CD1c-positive myeloid dendritic cell (primary cell): ENCODE measurements at regions not wholly inside any gene's neighbourhood (a gene's known extent, or its start where the extent isn't known, plus 50 kb on each side); places are given as distances from the start of the nearest gene placed in this dataset.

ENCODE experiments used
- DNase-seq: peaks from one replicate; pipeline ENCODE4 v3.0.0-alpha.2; 2016; ENCODE audit errors: extremely low spot score

GRCh38 chr18:77658299-77658662, 408.6 kb downstream of the GALR1 start:
- DNase-seq = no peak

GRCh38 chr18:77658751-77659448, 409.3 kb downstream of the GALR1 start:
- no peak for DNase-seq

- no peak for DNase-seq
Observed at GRCh38 chr18:77666613-77667012, 417.0 kb downstream of the GALR1 start.

- no peak for DNase-seq
Observed at GRCh38 chr18:77668219-77668618, 418.6 kb downstream of the GALR1 start.

- DNase-seq = no peak
Observed at GRCh38 chr18:77669331-77669730, 419.7 kb downstream of the GALR1 start.

GRCh38 chr18:77671456-77672167, 422.0 kb downstream of the GALR1 start:
- no peak for DNase-seq

GRCh38 chr18:77676910-77677309, 427.3 kb downstream of the GALR1 start:
- no peak for DNase-seq

- no peak for DNase-seq
Observed at GRCh38 chr18:77677536-77677935, 427.9 kb downstream of the GALR1 start.

GRCh38 chr18:77679869-77680268, 430.2 kb downstream of the GALR1 start:
- DNase-seq = no peak

GRCh38 chr18:77700051-77700450, 450.4 kb downstream of the GALR1 start:
- DNase-seq = no peak

GRCh38 chr18:77701977-77702376, 452.3 kb downstream of the GALR1 start:
- no peak for DNase-seq

GRCh38 chr18:77702686-77703085, 453.0 kb downstream of the GALR1 start:
- peak; percentile 2 for DNase-seq

- no peak for DNase-seq
Observed at GRCh38 chr18:77705301-77705700, 455.7 kb downstream of the GALR1 start.

GRCh38 chr18:77708826-77709506, 459.3 kb downstream of the GALR1 start:
- no peak for DNase-seq

- DNase-seq = no peak
Observed at GRCh38 chr18:77711096-77711495, 461.4 kb downstream of the GALR1 start.

- no peak for DNase-seq
Observed at GRCh38 chr18:77714716-77715115, 465.1 kb downstream of the GALR1 start.

- no peak for DNase-seq
Observed at GRCh38 chr18:77716282-77716681, 466.6 kb downstream of the GALR1 start.

GRCh38 chr18:77733292-77733903, 483.8 kb downstream of the GALR1 start:
- no peak for DNase-seq

- DNase-seq = no peak
Observed at GRCh38 chr18:77736842-77737241, 487.2 kb downstream of the GALR1 start.

- DNase-seq = no peak
Observed at GRCh38 chr18:77737405-77737804, 487.8 kb downstream of the GALR1 start.

- no peak for DNase-seq
Observed at GRCh38 chr18:77749089-77749488, 499.4 kb downstream of the GALR1 start.

- no peak for DNase-seq
Observed at GRCh38 chr18:77750006-77750405, 500.4 kb downstream of the GALR1 start.
